GM12872 (cell line): ENCODE measurements at regions not wholly inside any gene's neighbourhood (a gene's known extent, or its start where the extent isn't known, plus 50 kb on each side); places are given as distances from the start of the nearest gene placed in this dataset.

Experiments
- TF ChIP-seq, protein P1 (sequence below): IDR thresholded peaks from 3 replicates; pipeline ENCODE4 v1.5.1; 2011; ENCODE audit warnings: low read depth, mild to moderate bottlenecking, low read length, moderate library complexity; ENCODE audit not compliant: insufficient read depth

DNA sequence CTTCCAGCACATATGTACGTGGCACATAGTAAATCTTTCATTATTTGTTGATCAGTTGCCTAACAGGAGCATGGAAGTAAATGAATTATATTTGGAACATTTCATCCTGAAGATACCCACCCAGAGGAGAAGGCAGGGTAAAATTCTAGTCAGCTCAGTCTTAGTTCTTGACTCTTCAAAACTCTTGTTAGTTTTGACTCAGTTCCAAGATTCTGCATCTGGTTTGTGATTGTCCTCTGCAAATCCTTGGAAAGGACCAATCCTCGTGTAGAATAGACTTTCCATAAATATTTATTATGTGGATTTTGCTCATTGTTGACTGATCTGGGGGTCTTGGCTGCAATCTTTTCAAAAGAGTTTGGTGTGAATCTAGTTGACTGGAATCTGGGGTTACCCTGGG, 257.5 kb upstream of the FAT1 start:
- TF ChIP-seq, protein P1, sequence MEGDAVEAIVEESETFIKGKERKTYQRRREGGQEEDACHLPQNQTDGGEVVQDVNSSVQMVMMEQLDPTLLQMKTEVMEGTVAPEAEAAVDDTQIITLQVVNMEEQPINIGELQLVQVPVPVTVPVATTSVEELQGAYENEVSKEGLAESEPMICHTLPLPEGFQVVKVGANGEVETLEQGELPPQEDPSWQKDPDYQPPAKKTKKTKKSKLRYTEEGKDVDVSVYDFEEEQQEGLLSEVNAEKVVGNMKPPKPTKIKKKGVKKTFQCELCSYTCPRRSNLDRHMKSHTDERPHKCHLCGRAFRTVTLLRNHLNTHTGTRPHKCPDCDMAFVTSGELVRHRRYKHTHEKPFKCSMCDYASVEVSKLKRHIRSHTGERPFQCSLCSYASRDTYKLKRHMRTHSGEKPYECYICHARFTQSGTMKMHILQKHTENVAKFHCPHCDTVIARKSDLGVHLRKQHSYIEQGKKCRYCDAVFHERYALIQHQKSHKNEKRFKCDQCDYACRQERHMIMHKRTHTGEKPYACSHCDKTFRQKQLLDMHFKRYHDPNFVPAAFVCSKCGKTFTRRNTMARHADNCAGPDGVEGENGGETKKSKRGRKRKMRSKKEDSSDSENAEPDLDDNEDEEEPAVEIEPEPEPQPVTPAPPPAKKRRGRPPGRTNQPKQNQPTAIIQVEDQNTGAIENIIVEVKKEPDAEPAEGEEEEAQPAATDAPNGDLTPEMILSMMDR: no peak

DNA sequence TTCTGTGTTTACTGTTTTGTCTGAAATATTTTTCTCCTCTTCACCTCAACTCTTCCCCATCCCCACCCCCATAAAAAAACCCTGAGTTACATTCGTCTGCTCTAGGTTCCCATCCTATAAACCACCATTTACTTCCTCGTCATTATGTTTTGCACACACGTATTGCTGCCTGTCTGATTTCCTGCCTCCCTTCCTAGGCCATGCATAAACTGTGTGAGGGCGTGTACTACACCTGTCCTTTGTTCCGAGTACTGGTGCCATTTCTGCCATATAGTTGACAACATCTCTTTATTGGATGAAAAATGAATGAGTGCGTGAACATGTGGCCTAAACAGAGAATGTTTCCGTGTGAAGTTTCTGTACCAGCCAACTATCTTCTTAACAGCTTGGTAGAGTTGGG, 258.5 kb upstream of the FAT1 start:
- TF ChIP-seq, protein P1: no peak

DNA sequence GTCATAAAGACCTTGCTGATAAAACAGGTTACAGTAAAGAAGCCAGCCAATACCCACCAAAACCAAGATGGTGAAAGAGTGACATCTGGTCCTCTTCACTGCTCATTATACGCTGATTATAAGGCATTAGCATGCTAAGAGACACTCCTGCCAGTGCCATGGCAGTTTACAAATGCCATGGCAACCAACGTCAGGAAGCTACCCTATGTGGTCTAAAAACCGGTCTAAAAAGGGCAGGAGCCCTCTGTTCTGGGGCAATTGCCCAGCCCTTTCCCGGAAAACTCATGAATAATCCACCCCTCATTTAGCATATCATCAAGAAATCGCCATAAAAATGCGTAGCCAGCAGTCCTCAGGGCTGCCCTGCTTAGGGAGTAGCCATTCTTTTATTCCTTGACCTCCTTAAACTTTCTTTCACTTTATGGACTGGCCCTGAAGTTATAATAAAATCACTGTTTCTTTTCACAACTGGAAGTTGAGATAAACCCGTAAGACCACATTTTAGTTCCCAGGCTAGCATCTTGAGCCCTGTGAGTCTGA, 260.5 kb upstream of the FAT1 start:
- TF ChIP-seq, protein P1: no peak

DNA sequence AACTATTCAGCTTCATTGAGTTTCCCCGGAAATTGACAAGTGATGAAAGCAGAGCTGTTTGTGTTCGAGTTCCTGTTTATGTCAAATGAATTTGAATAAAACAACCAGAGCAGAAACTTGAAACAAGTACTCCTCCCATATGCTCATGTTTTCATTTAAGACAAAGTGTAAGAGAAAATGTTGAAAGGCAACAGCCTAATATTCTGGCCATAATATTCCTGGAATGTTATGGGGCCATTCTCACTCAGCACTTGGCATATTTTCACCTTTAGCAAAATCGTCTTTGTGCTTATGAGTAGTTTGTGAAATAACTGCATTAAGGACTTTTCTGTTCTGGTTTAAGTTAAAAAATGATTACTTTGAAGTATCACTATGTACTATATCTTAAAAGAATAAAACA, 276.0 kb upstream of the FAT1 start:
- TF ChIP-seq, protein P1: no peak

DNA sequence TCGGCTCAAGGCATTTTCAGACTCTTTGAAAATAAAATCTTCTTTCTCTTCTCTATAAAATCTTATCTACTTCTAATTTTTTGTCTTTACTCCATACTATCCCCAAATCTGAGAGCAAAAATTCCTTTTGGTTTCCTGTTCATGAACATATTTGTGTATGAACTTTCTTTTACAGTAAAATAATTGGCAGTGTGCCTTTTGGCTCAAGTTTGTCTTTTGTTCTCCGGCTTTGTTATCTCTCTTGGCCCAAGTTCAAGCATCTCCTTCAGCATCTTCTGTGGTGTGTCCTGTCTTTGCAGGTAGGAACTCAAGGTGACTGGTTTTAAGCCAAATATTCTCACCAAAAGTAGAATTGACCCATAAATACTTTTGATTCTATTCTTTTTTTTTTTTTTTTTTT, 276.6 kb upstream of the FAT1 start:
- TF ChIP-seq, protein P1: no peak

DNA sequence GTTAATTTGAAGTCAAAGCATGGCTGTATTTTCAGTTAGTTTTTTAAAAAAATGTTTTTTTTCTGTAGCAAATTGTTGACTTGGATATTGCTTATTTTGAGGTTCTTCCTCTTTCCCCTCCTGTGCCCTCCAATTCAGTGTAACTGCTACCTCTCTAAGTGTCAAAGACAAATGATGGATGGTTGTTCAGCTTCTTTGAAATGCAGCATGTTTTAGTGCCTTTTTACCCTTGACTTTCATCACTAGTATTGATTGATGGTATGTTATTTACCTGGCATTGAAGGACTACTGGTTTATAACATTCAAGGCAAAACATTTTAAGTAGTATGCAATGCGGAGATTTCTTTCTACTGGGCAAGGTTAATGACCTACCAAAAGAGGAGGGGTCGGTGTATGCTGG, 281.0 kb upstream of the FAT1 start:
- TF ChIP-seq, protein P1: no peak

DNA sequence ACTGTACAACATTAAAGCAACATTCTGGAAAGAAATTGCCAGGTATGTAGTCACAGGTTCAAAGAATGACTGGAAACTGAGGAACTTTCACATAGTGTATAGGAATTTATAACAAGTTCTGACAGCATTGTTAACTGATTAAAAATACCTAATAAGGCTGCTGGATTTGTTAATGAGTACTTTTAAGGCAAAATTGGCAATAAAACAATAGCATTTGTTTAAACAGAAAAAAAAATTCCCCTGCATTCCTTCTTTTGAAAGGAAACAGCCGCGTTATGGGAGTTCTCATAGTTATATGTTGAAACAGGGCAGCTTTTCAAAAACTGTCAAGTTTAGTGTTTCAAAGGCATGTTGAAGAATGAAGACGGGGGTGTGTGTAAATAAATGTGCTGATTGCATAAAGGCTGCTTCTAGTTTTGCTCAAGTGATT, 282.5 kb upstream of the FAT1 start:
- TF ChIP-seq, protein P1: no peak
